K562 (cell line): ENCODE measurements at regions not wholly inside any gene's neighbourhood (a gene's known extent, or its start where the extent isn't known, plus 50 kb on each side); places are given as distances from the start of the nearest gene placed in this dataset.

Source experiments
- ATAC-seq: fragments of 200-7000 bp; cut with Tn5 transposase; 3 replicates; pipeline ENCODE4 v1.9.1; 2020; ENCODE audit warnings: moderate library complexity
- BruUV-seq: library from RNA; stranded (reverse); fragments of 400-500 nt; replicated peaks from 2 replicates; lab custom pipeline; 2021; lab: Mats Ljungman, UMichigan
- CTCF ChIA-PET: fragments of 300-600 bp; formaldehyde crosslinking; extraction: SDS; loops from one replicate; lab custom pipeline; 2021; ENCODE audit warnings: low intra/inter-chr PET ratio; lab: Yijun Ruan, JAX
- POLR2A ChIA-PET: fragments of 300-600, 350-650 bp; sonication (Branson Sonifier 250); formaldehyde crosslinking; extraction: SDS; loops from one replicate; lab custom pipeline; 2021; ENCODE audit warnings: antibody characterized with exemption, inconsistent platforms; lab: Yijun Ruan, JAX
- DNase-seq, 4 experiments: peaks; one replicate each; pipeline versions ENCODE4 v3.0.0 to v3.0.0-alpha.2; 2011 to 2018; ENCODE audit warnings: low spot score in 3 of 4, mixed read lengths in 3 of 4; ENCODE audit errors: extremely low read depth in 1 of 4
- FAIRE-seq: peaks from 2 replicates; lab custom pipeline; 2011; peaks lifted over from hg19 to GRCh38; lab: Jason Lieb, UNC
- H2AFZ ChIP-seq: 2 replicates; pipeline ENCODE4 v1.6.0; 2011; ENCODE audit warnings: low read depth, low read length, control low read depth, inconsistent platforms
- H3K27ac ChIP-seq: fragments of 200-600 bp; 3 replicates; pipeline ENCODE4 v1.8.0; 2011; ENCODE audit warnings: low read depth, mild to moderate bottlenecking, control low read depth, inconsistent platforms, low read length, moderate library complexity, mixed read lengths; ENCODE audit errors: extremely low read depth
- H3K27me3 ChIP-seq, 2 experiments: fragments of 300-600 bp in 1 of 2; 2 replicates in 1 of 2; 3 replicates in 1 of 2; pipeline versions ENCODE4 v1.6.0 to v1.8.0; 2011; ENCODE audit warnings: inconsistent platforms in 2 of 2, low read length in 2 of 2, mild to moderate bottlenecking in 1 of 2, mixed read lengths in 1 of 2, moderate library complexity in 1 of 2; ENCODE audit not compliant: control insufficient read depth in 2 of 2, insufficient read depth in 2 of 2
- H3K36me3 ChIP-seq: fragments of 300-600 bp; 3 replicates; pipeline ENCODE4 v1.8.0; 2011; ENCODE audit warnings: mild to moderate bottlenecking, low read length, inconsistent platforms; ENCODE audit not compliant: control insufficient read depth, insufficient read depth
- H3K4me1 ChIP-seq, 2 experiments: fragments of 200-600 bp in 1 of 2; replicated peaks in 1 of 2; 2 replicates in 1 of 2; 3 replicates in 1 of 2; pipeline versions ENCODE4 v1.5.1 to v1.8.0; 2011; ENCODE audit warnings: inconsistent platforms in 2 of 2, low read length in 2 of 2, mild to moderate bottlenecking in 1 of 2, mixed read lengths in 1 of 2, moderate library complexity in 1 of 2; ENCODE audit not compliant: control insufficient read depth in 2 of 2, insufficient read depth in 2 of 2
- H3K4me2 ChIP-seq: 2 replicates; pipeline ENCODE4 v1.6.1; 2011; ENCODE audit warnings: low read length, control low read depth, inconsistent platforms, mixed read lengths; ENCODE audit not compliant: insufficient read depth
- H3K4me3 ChIP-seq: fragments of 200-600 bp; sonication (generic), shearing (Covaris generic); 2 replicates; pipeline ENCODE4 v1.5.1; 2016; ENCODE audit warnings: control low read depth, inconsistent platforms
- H3K79me2 ChIP-seq: fragments of 200-600 bp; 3 replicates; pipeline ENCODE4 v1.8.0; 2011; ENCODE audit warnings: low read length, inconsistent platforms; ENCODE audit not compliant: control insufficient read depth, insufficient read depth
- H3K9ac ChIP-seq, 2 experiments: 2 replicates each; pipeline versions ENCODE4 v1.6.0 to v1.6.1; 2011; ENCODE audit warnings: low read depth in 2 of 2, low read length in 2 of 2, control low read depth in 1 of 2, inconsistent platforms in 1 of 2, mild to moderate bottlenecking in 1 of 2, mixed read lengths in 1 of 2; ENCODE audit not compliant: insufficient read depth in 1 of 2
- H3K9me1 ChIP-seq: one replicate; pipeline ENCODE4 v1.6.0; 2011; ENCODE audit warnings: inconsistent platforms, mild to moderate bottlenecking, low read length, moderate library complexity; ENCODE audit not compliant: control insufficient read depth, insufficient read depth
- H3K9me3 ChIP-seq: replicated peaks from 2 replicates; pipeline ENCODE4 v1.5.1; 2011; ENCODE audit warnings: low read depth, low read length, inconsistent platforms; ENCODE audit not compliant: control insufficient read depth, insufficient read depth
- H4K20me1 ChIP-seq: replicated peaks from 2 replicates; pipeline ENCODE4 v1.6.1; 2011; ENCODE audit warnings: low read length, inconsistent platforms, mixed read lengths; ENCODE audit not compliant: control insufficient read depth, insufficient read depth
- ARHGAP35 ChIP-seq: fragments of 450-650 bp; IDR thresholded peaks from 2 replicates; pipeline ENCODE4 v1.6.1; 2018; ENCODE audit not compliant: partially characterized antibody
- CC2D1A ChIP-seq: fragments of 450-650 bp; IDR thresholded peaks from 2 replicates; pipeline ENCODE4 v1.6.1; 2017; ENCODE audit warnings: mild to moderate bottlenecking
- NUFIP1 ChIP-seq: fragments of 450-650 bp; IDR thresholded peaks from 2 replicates; pipeline ENCODE4 v1.6.1; 2018; ENCODE audit not compliant: partially characterized antibody
- SNIP1 ChIP-seq: fragments of 450-650 bp; IDR thresholded peaks from 2 replicates; pipeline ENCODE4 v1.7.1; 2017; ENCODE audit warnings: low read depth, mild to moderate bottlenecking
- TARDBP ChIP-seq: fragments of 450-650 bp; IDR thresholded peaks from 2 replicates; pipeline ENCODE4 v1.6.1; 2016
- ZBTB8A ChIP-seq: fragments of 450-650 bp; IDR thresholded peaks from 2 replicates; pipeline ENCODE4 v1.6.1; 2018; ENCODE audit warnings: mild to moderate bottlenecking, moderate library complexity; ENCODE audit not compliant: partially characterized antibody
- ZFP1 ChIP-seq: fragments of 450-650 bp; formaldehyde crosslinking; IDR thresholded peaks from 2 replicates; pipeline ENCODE4 v1.4.0; 2020; ENCODE audit warnings: mild to moderate bottlenecking, mixed read lengths
- ZNF41 ChIP-seq: fragments of 250-450 bp; sonication (Bioruptor Pico); conservative IDR thresholded peaks from 2 replicates; pipeline ENCODE4 v1.4.0; 2020; ENCODE audit warnings: mild to moderate bottlenecking
- ZNF699 ChIP-seq: fragments of 250-450 bp; sonication (Bioruptor Pico); IDR thresholded peaks from 2 replicates; pipeline ENCODE4 v1.8.0; 2021; ENCODE audit warnings: mild to moderate bottlenecking, moderate library complexity; ENCODE audit not compliant: insufficient replicate concordance
- ZNF77 ChIP-seq: fragments of 250-450 bp; sonication (Bioruptor Pico); IDR thresholded peaks from 2 replicates; pipeline ENCODE4 v1.5.0; 2020
- WGBS: fragments of 100-300 bp; shearing (Covaris generic); methylation state at CpG from one replicate; pipeline ENCODE4 v1.1.6; 2016; ENCODE audit warnings: low coverage, mixed read lengths; ENCODE audit not compliant: insufficient coverage; ENCODE audit errors: missing lambda C conversion rate; 5-methylcytosine and 5-hydroxymethylcytosine counted together
- in situ Hi-C: fragments of 300-500 bp; cut with MboI; formaldehyde crosslinking; loops from 4 replicates; pipeline ENCODE4 v1.15.0; 2018; ENCODE audit warnings: inconsistent platforms, mixed read lengths
- intact Hi-C: fragments of 100-400 bp; cut with micrococcal nuclease; formaldehyde crosslinking; loops from 2 replicates; pipeline ENCODE4 v1.14.2; 2022
- TF ChIP-seq, protein P1 (sequence below): fragments of 450-650 bp; formaldehyde crosslinking; IDR thresholded peaks from 2 replicates; pipeline ENCODE4 v1.4.0; 2022; ENCODE audit warnings: mild to moderate bottlenecking, moderate library complexity
- TF ChIP-seq, protein P2 (sequence below): sonication (generic); formaldehyde crosslinking; IDR thresholded peaks from 2 replicates; pipeline ENCODE4 v1.8.1; 2023; ENCODE audit warnings: mild to moderate bottlenecking, missing genetic modification reagents, moderate library complexity
- TF ChIP-seq, protein P3 (sequence below): fragments of 450-650 bp; formaldehyde crosslinking; IDR thresholded peaks from 2 replicates; pipeline ENCODE4 v1.4.0; 2020; ENCODE audit warnings: mild to moderate bottlenecking, moderate library complexity

DNA sequence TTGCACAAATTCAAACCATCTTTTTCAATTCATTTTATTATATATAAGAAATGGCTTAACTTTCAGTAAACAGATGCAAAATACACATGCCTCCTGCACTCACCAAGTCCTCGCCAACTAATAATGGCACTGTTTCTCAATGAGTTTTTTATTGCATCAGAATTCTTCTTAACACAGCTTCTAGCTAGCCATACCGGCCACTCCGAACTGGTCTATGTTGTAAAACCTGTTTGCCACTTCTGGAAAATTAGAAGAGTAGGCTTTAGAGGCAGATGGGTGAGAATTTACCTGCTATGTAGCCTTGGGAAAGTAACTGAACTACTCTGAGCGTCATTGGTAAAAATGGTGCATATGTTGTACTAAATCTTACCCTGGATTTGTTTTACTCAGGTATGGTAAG, 100.6 kb upstream of the LHCGR start:
- no peak for ATAC-seq
- CTCF ChIA-PET, result no interaction called here
- no peaks in the 10 kb centered on the region for H3K27me3 ChIP-seq
- BruUV-seq, result no TSS peak
- TF ChIP-seq ZFP1 (CRISPR knock-in tag), result no peak
- TF ChIP-seq ARHGAP35, result no peak
- TF ChIP-seq CC2D1A, result no peak
- no peak for TF ChIP-seq NUFIP1
- TF ChIP-seq ZNF41 (CRISPR knock-in tag), result no peak
- no peak for TF ChIP-seq ZNF699 (CRISPR knock-in tag)
- no peak for TF ChIP-seq TARDBP
- TF ChIP-seq, protein P1, sequence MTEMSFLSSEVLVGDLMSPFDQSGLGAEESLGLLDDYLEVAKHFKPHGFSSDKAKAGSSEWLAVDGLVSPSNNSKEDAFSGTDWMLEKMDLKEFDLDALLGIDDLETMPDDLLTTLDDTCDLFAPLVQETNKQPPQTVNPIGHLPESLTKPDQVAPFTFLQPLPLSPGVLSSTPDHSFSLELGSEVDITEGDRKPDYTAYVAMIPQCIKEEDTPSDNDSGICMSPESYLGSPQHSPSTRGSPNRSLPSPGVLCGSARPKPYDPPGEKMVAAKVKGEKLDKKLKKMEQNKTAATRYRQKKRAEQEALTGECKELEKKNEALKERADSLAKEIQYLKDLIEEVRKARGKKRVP, result no peak
- TF ChIP-seq, protein P2, sequence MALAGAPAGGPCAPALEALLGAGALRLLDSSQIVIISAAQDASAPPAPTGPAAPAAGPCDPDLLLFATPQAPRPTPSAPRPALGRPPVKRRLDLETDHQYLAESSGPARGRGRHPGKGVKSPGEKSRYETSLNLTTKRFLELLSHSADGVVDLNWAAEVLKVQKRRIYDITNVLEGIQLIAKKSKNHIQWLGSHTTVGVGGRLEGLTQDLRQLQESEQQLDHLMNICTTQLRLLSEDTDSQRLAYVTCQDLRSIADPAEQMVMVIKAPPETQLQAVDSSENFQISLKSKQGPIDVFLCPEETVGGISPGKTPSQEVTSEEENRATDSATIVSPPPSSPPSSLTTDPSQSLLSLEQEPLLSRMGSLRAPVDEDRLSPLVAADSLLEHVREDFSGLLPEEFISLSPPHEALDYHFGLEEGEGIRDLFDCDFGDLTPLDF (CRISPR knock-in tag), result no peak
- TF ChIP-seq ZBTB8A, result no peak
- TF ChIP-seq, protein P3, sequence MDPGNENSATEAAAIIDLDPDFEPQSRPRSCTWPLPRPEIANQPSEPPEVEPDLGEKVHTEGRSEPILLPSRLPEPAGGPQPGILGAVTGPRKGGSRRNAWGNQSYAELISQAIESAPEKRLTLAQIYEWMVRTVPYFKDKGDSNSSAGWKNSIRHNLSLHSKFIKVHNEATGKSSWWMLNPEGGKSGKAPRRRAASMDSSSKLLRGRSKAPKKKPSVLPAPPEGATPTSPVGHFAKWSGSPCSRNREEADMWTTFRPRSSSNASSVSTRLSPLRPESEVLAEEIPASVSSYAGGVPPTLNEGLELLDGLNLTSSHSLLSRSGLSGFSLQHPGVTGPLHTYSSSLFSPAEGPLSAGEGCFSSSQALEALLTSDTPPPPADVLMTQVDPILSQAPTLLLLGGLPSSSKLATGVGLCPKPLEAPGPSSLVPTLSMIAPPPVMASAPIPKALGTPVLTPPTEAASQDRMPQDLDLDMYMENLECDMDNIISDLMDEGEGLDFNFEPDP (CRISPR knock-in tag), result no peak
- TF ChIP-seq ZNF77 (CRISPR knock-in tag), result no peak
- TF ChIP-seq SNIP1, result no peak
- in situ Hi-C loops, result no loop called here
- H3K79me2 ChIP-seq, result no peaks in the 10 kb centered on the region
- POLR2A ChIA-PET, result no interaction called here
- H2AFZ ChIP-seq, result no peak overlapping the region
- WGBS, result 1% methylated on average over 4 of the region's 4 CpGs
- H3K9me1 ChIP-seq, result no peaks in the 10 kb centered on the region
- no peak overlapping the region for H3K27ac ChIP-seq
- H3K9me3 ChIP-seq, result no peaks in the 10 kb centered on the region
- intact Hi-C loops, result no loop called here
- H3K36me3 ChIP-seq, result no peaks in the 10 kb centered on the region
- H3K9ac ChIP-seq, result no peak overlapping the region
- H3K4me2 ChIP-seq, result no peak overlapping the region
- no peaks in the 10 kb centered on the region for H3K4me1 ChIP-seq
- DNase-seq, result no peak
- H3K4me3 ChIP-seq, result no peak overlapping the region
- no peak for FAIRE-seq
- H4K20me1 ChIP-seq, result no peaks in the 10 kb centered on the region
